Karpas-422 (cell line): ENCODE measurements at regions not wholly inside any gene's neighbourhood (a gene's known extent, or its start where the extent isn't known, plus 50 kb on each side); places are given as distances from the start of the nearest gene placed in this dataset.

ENCODE experiments used
- DNase-seq: peaks from one replicate; pipeline ENCODE4 v3.0.0-alpha.2; 2015
- H2AFZ ChIP-seq: fragments of 200-600 bp; sonication (generic); 2 replicates; pipeline ENCODE4 v1.6.1; 2014; ENCODE audit warnings: antibody characterized with exemption, low read length, mixed read lengths
- H3K27ac ChIP-seq: fragments of 200-600 bp; sonication (generic); 2 replicates; pipeline ENCODE4 v1.5.1; 2014; ENCODE audit warnings: mild to moderate bottlenecking, low read length, moderate library complexity
- H3K27me3 ChIP-seq: fragments of 200-600 bp; sonication (generic); 2 replicates; pipeline ENCODE4 v1.6.1; 2014; ENCODE audit warnings: low read length, mixed read lengths
- H3K36me3 ChIP-seq: fragments of 200-600 bp; sonication (generic); 2 replicates; pipeline ENCODE4 v1.6.1; 2014; ENCODE audit warnings: low read length, mixed read lengths; ENCODE audit not compliant: insufficient read depth
- H3K4me1 ChIP-seq: fragments of 200-600 bp; sonication (generic); 2 replicates; pipeline ENCODE4 v1.6.1; 2014; ENCODE audit warnings: mild to moderate bottlenecking, low read length, mixed read lengths
- H3K4me2 ChIP-seq: fragments of 200-600 bp; sonication (generic); 2 replicates; pipeline ENCODE4 v1.6.1; 2014; ENCODE audit warnings: low read length, low read depth, mild to moderate bottlenecking; ENCODE audit not compliant: poor library complexity, severe bottlenecking
- H3K4me3 ChIP-seq: fragments of 200-600 bp; sonication (generic); 2 replicates; pipeline ENCODE4 v1.5.1; 2014; ENCODE audit warnings: mild to moderate bottlenecking, antibody characterized with exemption, low read length, mixed read lengths
- H3K79me2 ChIP-seq: fragments of 200-600 bp; sonication (generic); 2 replicates; pipeline ENCODE4 v1.6.1; 2014; ENCODE audit warnings: mild to moderate bottlenecking, low read length, mixed read lengths
- H3K9ac ChIP-seq: fragments of 200-600 bp; sonication (generic); 2 replicates; pipeline ENCODE4 v1.6.0; 2014; ENCODE audit warnings: low read length
- H3K9me2 ChIP-seq: fragments of 200-600 bp; sonication (generic), shearing (Covaris generic); replicated peaks from 2 replicates; pipeline ENCODE4 v1.6.0; 2014; ENCODE audit warnings: mild to moderate bottlenecking, low read length, moderate library complexity; ENCODE audit not compliant: insufficient read depth
- H3K9me3 ChIP-seq: fragments of 300-700, 200-600 bp; sonication (generic); 2 replicates; pipeline ENCODE4 v1.6.1; 2014; ENCODE audit warnings: low read length, mixed read lengths
- H4K20me1 ChIP-seq: fragments of 200-600 bp; sonication (generic); 2 replicates; pipeline ENCODE4 v1.6.1; 2014; ENCODE audit warnings: mild to moderate bottlenecking, antibody characterized with exemption, low read length, low read depth; ENCODE audit not compliant: insufficient read depth

DNA sequence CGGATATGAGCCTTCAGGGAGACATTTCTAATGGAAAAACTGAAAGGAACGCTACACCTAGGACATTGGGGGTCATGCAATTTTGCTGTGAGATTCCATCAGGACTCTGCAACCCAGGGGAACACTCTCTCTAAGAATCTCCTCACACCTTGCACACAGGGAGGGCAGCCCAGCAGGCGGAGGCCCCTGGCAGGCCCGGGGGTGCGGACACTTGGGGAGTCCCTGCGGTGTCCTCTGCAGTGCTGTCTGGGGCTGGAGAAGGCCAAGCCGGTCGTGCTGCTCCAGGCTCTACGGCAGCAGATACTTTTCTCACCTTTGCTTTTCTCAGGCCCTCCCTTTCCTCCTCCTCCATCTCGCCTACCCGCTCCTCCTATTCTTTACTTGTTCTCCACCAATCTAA, 54.7 kb upstream of the FAM110C start:
- no peaks in the 10 kb centered on the region for H3K9me2 ChIP-seq
- H3K9me3 ChIP-seq: no peaks in the 10 kb centered on the region
- no peaks in the 10 kb centered on the region for H3K36me3 ChIP-seq
- no peak overlapping the region for H2AFZ ChIP-seq
- no peak for DNase-seq
- no peak overlapping the region for H3K27ac ChIP-seq
- no peaks in the 10 kb centered on the region for H3K79me2 ChIP-seq
- H3K4me2 ChIP-seq: no peak overlapping the region
- H3K4me3 ChIP-seq: no peak overlapping the region
- no peak overlapping the region for H3K9ac ChIP-seq
- H3K4me1 ChIP-seq: no peaks in the 10 kb centered on the region
- no peaks in the 10 kb centered on the region for H3K27me3 ChIP-seq
- H4K20me1 ChIP-seq: no peaks in the 10 kb centered on the region
